Endothelial cell of umbilical vein (primary cell): ENCODE measurements at regions not wholly inside any gene's neighbourhood (a gene's known extent, or its start where the extent isn't known, plus 50 kb on each side); places are given as distances from the start of the nearest gene placed in this dataset.

Experiments
- BruUV-seq: library from RNA; stranded (reverse); fragments of 400-500 nt; replicated peaks from 2 replicates; lab custom pipeline; 2021; lab: Mats Ljungman, UMichigan
- CTCF ChIA-PET: fragments of 300-600, 350-600 bp; sonication (Branson Sonifier 250); formaldehyde crosslinking; loops from one replicate; lab custom pipeline; 2021; ENCODE audit warnings: antibody characterized with exemption, inconsistent platforms; lab: Charles Lee
- POLR2A ChIA-PET: fragments of 300-600, 350-600 bp; sonication (Branson Sonifier 250); formaldehyde crosslinking; loops from one replicate; lab custom pipeline; 2021; ENCODE audit warnings: antibody characterized with exemption, inconsistent platforms; lab: Charles Lee
- DNase-seq: peaks from one replicate; pipeline ENCODE4 v3.0.0-alpha.2; 2011; ENCODE audit warnings: low read depth, low spot score
- FAIRE-seq: peaks from 2 replicates; lab custom pipeline; 2011; peaks lifted over from hg19 to GRCh38; lab: Jason Lieb, UNC
- H2AFZ ChIP-seq: 2 replicates; pipeline ENCODE4 v1.6.0; 2012; ENCODE audit warnings: low read depth, low read length, control low read depth, inconsistent platforms
- H3K27ac ChIP-seq: 2 replicates; pipeline ENCODE4 v1.5.1; 2011; ENCODE audit warnings: low read depth, mild to moderate bottlenecking, control low read depth, low read length, moderate library complexity; ENCODE audit not compliant: insufficient read depth
- H3K27me3 ChIP-seq, 2 experiments: 2 replicates each; pipeline versions ENCODE4 v1.6.0 to v1.6.1; 2011; ENCODE audit warnings: low read length in 2 of 2, mixed read lengths in 1 of 2; ENCODE audit not compliant: control insufficient read depth in 2 of 2, insufficient read depth in 2 of 2
- H3K36me3 ChIP-seq, 2 experiments: 2 replicates in 1 of 2; 3 replicates in 1 of 2; pipeline ENCODE4 v1.5.1; 2011; ENCODE audit warnings: low read length in 2 of 2, mild to moderate bottlenecking in 1 of 2, moderate library complexity in 1 of 2; ENCODE audit not compliant: control insufficient read depth in 2 of 2, insufficient read depth in 2 of 2; ENCODE audit errors: extremely low read depth in 1 of 2
- H3K4me1 ChIP-seq: 3 replicates; pipeline ENCODE4 v1.5.1; 2011; ENCODE audit warnings: mild to moderate bottlenecking, low read length; ENCODE audit not compliant: control insufficient read depth, insufficient read depth; ENCODE audit errors: extremely low read depth
- H3K4me2 ChIP-seq: 2 replicates; pipeline ENCODE4 v1.6.1; 2011; ENCODE audit warnings: low read length, control low read depth, mixed read lengths; ENCODE audit not compliant: insufficient read depth
- H3K4me3 ChIP-seq, 3 experiments: fragments of 200-600 bp in 1 of 3; sonication (generic), shearing (Covaris generic) in 1 of 3; replicated peaks in 1 of 3; 2 replicates each; pipeline ENCODE4 v1.5.1; 2011 to 2016; ENCODE audit warnings: control low read depth in 3 of 3, low read length in 3 of 3, mild to moderate bottlenecking in 2 of 3, inconsistent platforms in 1 of 3, low read depth in 1 of 3, moderate library complexity in 1 of 3; ENCODE audit not compliant: insufficient read depth in 1 of 3
- H3K79me2 ChIP-seq: 2 replicates; pipeline ENCODE4 v1.6.0; 2012; ENCODE audit warnings: low read length, inconsistent platforms; ENCODE audit not compliant: control insufficient read depth, insufficient read depth
- H3K9ac ChIP-seq: replicated peaks from 2 replicates; pipeline ENCODE3; 2011; ENCODE audit warnings: low read length, control low read depth; ENCODE audit not compliant: insufficient read depth; ENCODE audit errors: extremely low read depth
- H3K9me1 ChIP-seq: replicated peaks from 3 replicates; pipeline ENCODE4 v1.6.0; 2011; ENCODE audit warnings: mild to moderate bottlenecking, low read length; ENCODE audit not compliant: control insufficient read depth, insufficient read depth; ENCODE audit errors: extremely low read depth
- H3K9me3 ChIP-seq: replicated peaks from 2 replicates; pipeline ENCODE4 v1.5.1; 2012; ENCODE audit warnings: low read length, inconsistent platforms; ENCODE audit not compliant: control insufficient read depth, insufficient read depth
- H4K20me1 ChIP-seq: replicated peaks from 2 replicates; pipeline ENCODE3; 2011; ENCODE audit warnings: mild to moderate bottlenecking, low read length; ENCODE audit not compliant: control insufficient read depth, insufficient read depth; ENCODE audit errors: extremely low read depth
- CTCF ChIP-seq, 2 donors: IDR thresholded peaks; 1 replicate in 1 of 2; 2 replicates in 1 of 2; pipeline ENCODE4 v1.5.1; 2011; ENCODE audit warnings: low read length in 2 of 2, mild to moderate bottlenecking in 2 of 2, moderate library complexity in 2 of 2, control low read depth in 1 of 2, inconsistent platforms in 1 of 2, low read depth in 1 of 2; ENCODE audit not compliant: insufficient read depth in 1 of 2; ENCODE audit errors: extremely low read depth in 1 of 2
- EZH2 ChIP-seq: IDR thresholded peaks from 2 replicates; pipeline ENCODE4 v1.6.1; 2012; ENCODE audit warnings: borderline replicate concordance, low read depth, mild to moderate bottlenecking, moderate library complexity, low read length, inconsistent platforms; ENCODE audit not compliant: severe bottlenecking
- FOS ChIP-seq: IDR thresholded peaks from 2 replicates; pipeline ENCODE4 v1.6.1; 2011; ENCODE audit warnings: mild to moderate bottlenecking, low read length, moderate library complexity, borderline replicate concordance; ENCODE audit not compliant: insufficient read depth
- GATA2 ChIP-seq: IDR thresholded peaks from 2 replicates; pipeline ENCODE4 v1.7.0; 2011; ENCODE audit warnings: low read depth, mild to moderate bottlenecking, moderate library complexity, mixed read lengths, low read length; ENCODE audit not compliant: insufficient read length, insufficient read depth
- JUN ChIP-seq: IDR thresholded peaks from 2 replicates; pipeline ENCODE4 v1.6.1; 2011; ENCODE audit warnings: borderline replicate concordance, low read depth; ENCODE audit not compliant: insufficient read length, insufficient read depth
- MAX ChIP-seq: IDR thresholded peaks from 2 replicates; pipeline ENCODE4 v1.6.1; 2011; ENCODE audit not compliant: insufficient read depth, insufficient read length
- MYC ChIP-seq: IDR thresholded peaks from one replicate; pipeline ENCODE4 v1.6.1; 2011; ENCODE audit warnings: mild to moderate bottlenecking, low read depth, low read length
- POLR2A ChIP-seq: IDR thresholded peaks from 2 replicates; pipeline ENCODE4 v1.6.1; 2012; ENCODE audit warnings: low read depth, mild to moderate bottlenecking, control low read depth, low read length
- POLR2AphosphoS5 ChIP-seq: IDR thresholded peaks from 2 replicates; pipeline ENCODE4 v1.6.1; 2012; ENCODE audit warnings: low read depth, mild to moderate bottlenecking, control low read depth, low read length, moderate library complexity; ENCODE audit not compliant: insufficient read depth
- dilution Hi-C: fragments of 300-500 bp; cut with MboI; formaldehyde crosslinking; loops from one replicate; pipeline ENCODE4 v1.15.0; 2019; ENCODE audit warnings: low sequenced_read_pairs; ENCODE audit not compliant: extremely low pct_ligation_motif_present
- intact Hi-C: fragments of 100-400 bp; cut with micrococcal nuclease; formaldehyde crosslinking; loops from one replicate; pipeline ENCODE4 v1.10.0; 2022

DNA sequence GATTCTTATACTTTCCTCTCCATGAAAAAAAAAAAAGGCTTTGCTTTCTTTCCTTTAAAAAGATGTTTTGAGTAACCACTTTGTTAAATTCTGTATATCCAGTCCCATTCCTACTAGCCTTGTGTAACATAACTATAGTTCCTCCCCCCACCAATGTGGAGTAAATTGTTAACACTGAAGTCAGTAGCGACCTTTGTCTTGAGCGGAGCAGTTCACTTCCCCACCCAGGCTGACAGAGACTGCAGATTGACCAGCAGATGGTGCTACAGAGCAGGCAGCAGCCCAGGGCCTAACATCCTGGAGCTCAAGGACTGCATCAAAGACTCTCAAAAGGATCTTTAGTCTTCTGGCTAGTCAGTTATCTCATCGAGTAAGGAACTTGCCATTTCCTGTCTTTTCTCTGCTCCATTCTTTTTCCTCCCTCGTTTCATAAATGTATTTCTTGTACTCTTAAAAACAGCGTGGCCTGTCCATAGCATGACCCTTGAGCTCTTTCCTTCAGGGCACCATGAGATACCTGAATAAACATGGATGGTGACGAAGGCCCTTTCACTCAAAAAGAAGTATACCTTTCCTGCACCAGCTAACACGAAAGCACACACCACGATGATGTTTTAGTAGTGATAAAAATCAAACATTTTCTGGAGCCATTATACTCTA, 503.5 kb upstream of the PKN2 start:
- TF ChIP-seq CTCF (IDR thresholded peaks at IDR 0.05; ENCODE audit: extremely low read depth in 1 of 2, insufficient read depth in 1 of 2, low read depth in 1 of 2, low read length in 2 of 2) (peak; percentile 94 to 96), FOS (no peak)
- Histone ChIP-seq H3K4me1 (peaks cover 6% of the 10 kb centered on the region), H3K4me2 (no peak overlapping the region), H3K9me3 (no peaks in the 10 kb centered on the region), H4K20me1 (no peaks in the 10 kb centered on the region), H3K4me3 (no peak overlapping the region), H3K27me3 (peaks cover 0 to 6% of the 10 kb centered on the region in 2 experiments), H3K9ac (no peak overlapping the region), H3K9me1 (no peaks in the 10 kb centered on the region), H2AFZ (peak overlapping the region; percentile 60), H3K36me3 (no peaks in the 10 kb centered on the region), H3K79me2 (no peaks in the 10 kb centered on the region), H3K27ac (no peak overlapping the region)
- peak; percentile 95 for FAIRE-seq
- no TSS peak for BruUV-seq
- POLR2A ChIA-PET: no interaction called here
- CTCF ChIA-PET: interaction anchor here (0.6 to 2.1 kb wide), 88 partner anchors 8 to 1275 kb away, joined by 3 to 80 read pairs (median 4); partner anchors contain the start of gene PKN2
- intact Hi-C loops: loop anchor here (1.0 to 10.0 kb wide), 6 partner anchors 123 to 1028 kb away; no protein-coding TSS in a partner anchor
- DNase-seq: peak; percentile 82
- dilution Hi-C loops: no loop called here

DNA sequence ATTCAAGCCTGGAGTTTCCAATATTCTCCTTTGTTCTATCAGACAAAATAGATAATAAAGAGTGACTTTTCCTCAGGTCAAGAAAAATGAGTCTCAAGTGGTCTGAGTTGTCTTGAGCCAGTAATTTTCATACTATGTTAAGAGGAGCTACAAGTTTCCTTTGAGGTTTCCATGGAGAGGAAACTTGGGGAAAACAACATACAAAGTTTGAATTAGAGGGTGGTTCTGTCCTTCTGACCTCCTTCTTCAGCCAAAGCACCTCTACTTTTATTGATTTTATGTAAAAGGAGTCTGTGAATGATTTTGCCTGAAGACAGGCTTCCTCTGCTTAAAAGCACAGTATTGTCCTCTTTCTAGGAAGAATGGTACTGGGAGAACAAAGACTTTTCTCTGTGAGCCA, 497.2 kb upstream of the PKN2 start:
- H2AFZ ChIP-seq: no peak overlapping the region
- no TSS peak for BruUV-seq

More for the DNA sequence above, 497.2 kb upstream of the PKN2 start:
- Histone ChIP-seq H3K4me3 (no peak overlapping the region), H3K36me3 (no peaks in the 10 kb centered on the region), H3K9me3 (no peaks in the 10 kb centered on the region), H3K27ac (no peak overlapping the region), H3K79me2 (no peaks in the 10 kb centered on the region), H3K9ac (no peak overlapping the region), H3K4me2 (no peak overlapping the region), H3K27me3 (peaks cover 0 to 7% of the 10 kb centered on the region in 2 experiments), H4K20me1 (no peaks in the 10 kb centered on the region), H3K4me1 (no peaks in the 10 kb centered on the region), H3K9me1 (no peaks in the 10 kb centered on the region)
- DNase-seq (no peak), FAIRE-seq (no peak)
- ChIA-PET CTCF (no interaction called here), POLR2A (no interaction called here)
- intact Hi-C loops: loop anchor here (10.0 kb wide), 2 partner anchors 688 to 892 kb away; no protein-coding TSS in a partner anchor
- TF ChIP-seq MYC: no peak
- no peak for TF ChIP-seq MAX
- no peak for TF ChIP-seq POLR2A
- no peak for TF ChIP-seq POLR2AphosphoS5
- TF ChIP-seq CTCF (IDR thresholded peaks at IDR 0.05; ENCODE audit: extremely low read depth in 1 of 2, insufficient read depth in 1 of 2, low read depth in 1 of 2, low read length in 2 of 2): no peak
- no peak for TF ChIP-seq JUN
- no peak for TF ChIP-seq GATA2
- no peak for TF ChIP-seq FOS
- no peak for TF ChIP-seq EZH2
- dilution Hi-C loops: no loop called here
